ENCODE measurements at regions not wholly inside any gene's neighbourhood (a gene's known extent, or its start where the extent isn't known, plus 50 kb on each side); places are given as distances from the start of the nearest gene placed in this dataset.

DNA sequence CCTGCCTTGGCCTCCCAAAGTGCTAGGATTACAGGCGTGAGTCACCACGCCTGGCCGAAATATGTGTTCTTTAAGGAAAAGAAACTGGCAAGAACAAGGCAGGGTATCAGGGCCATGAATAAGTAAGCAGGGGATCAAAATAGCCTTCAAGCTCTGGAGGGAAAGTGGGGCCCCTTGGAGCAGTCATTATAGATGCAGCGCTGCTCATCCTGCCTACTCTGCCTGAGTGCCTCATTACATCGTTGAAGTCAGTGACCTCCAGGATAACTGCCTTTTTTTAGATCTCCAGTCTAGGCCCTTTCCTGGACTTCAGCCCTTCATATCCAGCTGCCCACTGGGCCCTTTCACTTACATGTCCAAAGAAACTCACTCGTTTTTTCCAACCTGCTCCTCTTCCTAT is 69.8 kb upstream of the PPM1B start:
- in situ Hi-C loops (cut with MboI), result no loop called here
- no peak for DNase-seq (ENCODE audit: low read depth, low spot score)
- CTCF ChIA-PET, result interaction anchor here (0.8 to 1.4 kb wide), 3 partner anchors 11 to 197 kb away, joined by 3 to 4 read pairs (median 3); no protein-coding TSS in a partner anchor

DNA sequence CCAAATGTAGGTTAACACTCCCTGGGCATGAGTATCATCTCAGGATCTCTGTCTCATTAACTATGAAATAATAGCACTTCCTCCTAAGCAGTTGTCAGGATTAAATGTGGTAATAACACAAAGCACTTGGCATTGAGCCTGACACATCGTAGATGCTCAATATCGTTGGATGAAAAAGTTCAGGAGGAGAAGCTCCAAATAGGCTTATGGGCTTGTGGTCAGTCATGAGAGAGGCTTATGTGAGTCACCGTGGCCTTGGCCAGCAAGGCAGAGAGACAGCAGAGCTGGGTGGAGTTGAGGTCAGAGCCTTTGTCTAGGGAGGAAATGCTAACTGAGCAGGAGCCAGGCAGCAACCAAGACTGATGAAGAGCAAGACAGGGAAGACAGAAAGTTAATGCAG is 68.3 kb upstream of the PPM1B start:
- H3K27ac ChIP-seq (ENCODE audit: control insufficient read depth, insufficient read depth), result no peak overlapping the region
- SMC1A ChIA-PET (ENCODE audit: uncharacterized antibody, unreplicated experiment), result interaction anchor here (1.0 to 1.3 kb wide), 2 partner anchors 12 to 20 kb away, joined by 3 read pairs; no protein-coding TSS in a partner anchor
- H3K9ac ChIP-seq (ENCODE audit: control insufficient read depth, insufficient read depth, low read length), result no peak overlapping the region
- BruUV-seq (replicated peaks), result no TSS peak
- TF ChIP-seq TARDBP (IDR thresholded peaks at IDR 0.05; ENCODE audit: borderline replicate concordance), result no peak
- no peaks in the 10 kb centered on the region for H4K20me1 ChIP-seq (ENCODE audit: control insufficient read depth, insufficient read depth)
- ATAC-seq, result peak; percentile 41
- CTCF ChIA-PET, result interaction anchor here (1.0 to 1.4 kb wide), 2 partner anchors 8 to 10 kb away, joined by 4 to 5 read pairs; no protein-coding TSS in a partner anchor
- H3K79me2 ChIP-seq (ENCODE audit: control insufficient read depth, insufficient read depth, low read length), result no peaks in the 10 kb centered on the region
- no peaks in the 10 kb centered on the region for H3K9me3 ChIP-seq (replicated peaks; ENCODE audit: control insufficient read depth, insufficient read depth, low read length)
- no peak overlapping the region for H2AFZ ChIP-seq (ENCODE audit: control insufficient read depth, low read depth, low read length)
- peaks cover 5% of the 10 kb centered on the region; the same call in 1 of the 2 replicates for H3K4me1 ChIP-seq (ENCODE audit: control insufficient read depth, insufficient read depth, low read length)
- RAD21 ChIA-PET (ENCODE audit: unreplicated experiment), result no interaction called here
- H3K4me3 ChIP-seq, result no peak overlapping the region
- intact Hi-C loops (cut with micrococcal nuclease; ENCODE audit: unreplicated experiment), result no loop called here
- H3K36me3 ChIP-seq (ENCODE audit: control insufficient read depth in 2 of 2, insufficient read depth in 2 of 2, low read length in 1 of 2), result no peaks in the 10 kb centered on the region
- H3K4me2 ChIP-seq (ENCODE audit: control insufficient read depth, insufficient read depth), result no peak overlapping the region
- in situ Hi-C loops (cut with MboI), result no loop called here
- POLR2A ChIA-PET, result no interaction called here
- no peak for DNase-seq (ENCODE audit: low read depth, low spot score)
- WGBS (ENCODE audit: insufficient coverage, insufficient replicate concordance, low lambda C conversion rate, missing lambda C conversion rate), result 50% methylated on average over 3 of the region's 3 CpGs
- no peak for FAIRE-seq
- H3K27me3 ChIP-seq (replicated peaks in 1 of 2; ENCODE audit: control insufficient read depth in 2 of 2, insufficient read depth in 2 of 2, low read length in 1 of 2), result no peaks in the 10 kb centered on the region

More for the DNA sequence above, 69.8 kb upstream of the PPM1B start:
- H3K27me3 ChIP-seq (replicated peaks in 1 of 2; ENCODE audit: control insufficient read depth in 2 of 2, insufficient read depth in 2 of 2, low read length in 1 of 2), result no peaks in the 10 kb centered on the region
- no peaks in the 10 kb centered on the region for H4K20me1 ChIP-seq (ENCODE audit: control insufficient read depth, insufficient read depth)
- intact Hi-C loops (cut with micrococcal nuclease; ENCODE audit: unreplicated experiment), result no loop called here
- RAD21 ChIA-PET (ENCODE audit: unreplicated experiment), result no interaction called here
- H3K4me2 ChIP-seq (ENCODE audit: control insufficient read depth, insufficient read depth), result no peak overlapping the region
- ATAC-seq (no peak), FAIRE-seq (no peak)
- SMC1A ChIA-PET (ENCODE audit: uncharacterized antibody, unreplicated experiment), result interaction anchor here (1.7 to 3.1 kb wide), 2 partner anchors 9 to 11 kb away, joined by 6 to 16 read pairs; no protein-coding TSS in a partner anchor
- no peak overlapping the region for H3K9ac ChIP-seq (ENCODE audit: control insufficient read depth, insufficient read depth, low read length)
- H2AFZ ChIP-seq (ENCODE audit: control insufficient read depth, low read depth, low read length), result no peak overlapping the region
- H3K9me3 ChIP-seq (replicated peaks; ENCODE audit: control insufficient read depth, insufficient read depth, low read length), result no peaks in the 10 kb centered on the region
- TF ChIP-seq, protein P1, sequence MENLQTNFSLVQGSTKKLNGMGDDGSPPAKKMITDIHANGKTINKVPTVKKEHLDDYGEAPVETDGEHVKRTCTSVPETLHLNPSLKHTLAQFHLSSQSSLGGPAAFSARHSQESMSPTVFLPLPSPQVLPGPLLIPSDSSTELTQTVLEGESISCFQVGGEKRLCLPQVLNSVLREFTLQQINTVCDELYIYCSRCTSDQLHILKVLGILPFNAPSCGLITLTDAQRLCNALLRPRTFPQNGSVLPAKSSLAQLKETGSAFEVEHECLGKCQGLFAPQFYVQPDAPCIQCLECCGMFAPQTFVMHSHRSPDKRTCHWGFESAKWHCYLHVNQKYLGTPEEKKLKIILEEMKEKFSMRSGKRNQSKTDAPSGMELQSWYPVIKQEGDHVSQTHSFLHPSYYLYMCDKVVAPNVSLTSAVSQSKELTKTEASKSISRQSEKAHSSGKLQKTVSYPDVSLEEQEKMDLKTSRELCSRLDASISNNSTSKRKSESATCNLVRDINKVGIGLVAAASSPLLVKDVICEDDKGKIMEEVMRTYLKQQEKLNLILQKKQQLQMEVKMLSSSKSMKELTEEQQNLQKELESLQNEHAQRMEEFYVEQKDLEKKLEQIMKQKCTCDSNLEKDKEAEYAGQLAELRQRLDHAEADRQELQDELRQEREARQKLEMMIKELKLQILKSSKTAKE (IDR thresholded peaks at IDR 0.05; ENCODE audit: low read depth, poor library complexity, severe bottlenecking), result no peak
- no peak for TF ChIP-seq BMI1 (IDR thresholded peaks at IDR 0.05; ENCODE audit: borderline replicate concordance)
- H3K36me3 ChIP-seq (ENCODE audit: control insufficient read depth in 2 of 2, insufficient read depth in 2 of 2, low read length in 1 of 2), result no peaks in the 10 kb centered on the region
- no peaks in the 10 kb centered on the region for H3K79me2 ChIP-seq (ENCODE audit: control insufficient read depth, insufficient read depth, low read length)
- WGBS (ENCODE audit: insufficient coverage, insufficient replicate concordance, low lambda C conversion rate, missing lambda C conversion rate), result 82% methylated on average over 6 of the region's 6 CpGs
- H3K4me3 ChIP-seq, result no peak overlapping the region
- peaks cover 5% of the 10 kb centered on the region; the same call in 1 of the 2 replicates for H3K4me1 ChIP-seq (ENCODE audit: control insufficient read depth, insufficient read depth, low read length)
- H3K27ac ChIP-seq (ENCODE audit: control insufficient read depth, insufficient read depth), result no peak overlapping the region
- BruUV-seq (replicated peaks), result no TSS peak
- POLR2A ChIA-PET, result no interaction called here
